ENCODE measurements at regions not wholly inside any gene's neighbourhood (a gene's known extent, or its start where the extent isn't known, plus 50 kb on each side); places are given as distances from the start of the nearest gene placed in this dataset.

DNA sequence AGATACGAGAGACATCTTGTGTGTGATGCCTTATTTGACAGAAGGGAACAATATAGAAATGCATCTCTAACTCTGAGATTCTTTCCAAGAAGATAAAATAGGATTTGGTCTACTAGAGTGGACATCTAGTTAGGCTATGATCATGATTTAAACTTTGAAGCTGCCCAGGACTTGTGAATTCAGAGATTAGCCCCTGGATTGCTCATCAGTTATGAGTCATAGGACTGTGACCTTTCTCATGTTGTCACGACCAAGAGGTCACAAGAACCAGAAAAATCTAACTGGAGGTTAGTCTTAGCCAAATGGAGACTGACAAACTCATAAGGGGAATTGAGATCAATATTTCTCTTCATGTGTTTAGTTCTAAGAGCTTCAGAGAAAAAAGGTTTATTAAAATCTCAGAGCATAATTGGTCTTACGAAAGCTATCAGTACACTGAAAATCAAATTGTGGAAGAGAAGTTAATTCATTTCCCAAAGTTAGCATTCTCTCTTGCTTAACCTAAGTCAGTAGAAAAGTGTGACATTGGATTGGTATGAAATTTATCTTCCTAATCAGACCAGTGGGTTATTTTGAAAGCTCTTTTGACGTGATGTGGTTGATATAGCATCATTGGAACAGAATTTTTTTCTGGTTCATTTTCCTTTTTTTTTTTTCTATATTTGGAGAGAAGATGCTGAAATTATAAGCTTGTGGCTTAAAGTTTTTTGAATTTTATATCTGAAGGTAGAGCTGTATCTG lies 245.7 kb downstream of the RNF144B start:
- no peaks in the 10 kb centered on the region for H3K36me3 ChIP-seq (ENCODE audit: insufficient read depth, low read length)
- no peaks in the 10 kb centered on the region for H3K4me1 ChIP-seq (ENCODE audit: insufficient read depth, low read length)
- H3K27ac Mint-ChIP-seq, result no peak overlapping the region
- H3K4me3 ChIP-seq (ENCODE audit: low read length), result no peak overlapping the region
- no peaks in the 10 kb centered on the region for H3K36me3 Mint-ChIP-seq (ENCODE audit: low read depth)
- no peak overlapping the region for H3K27ac ChIP-seq (ENCODE audit: low read depth in 1 of 2, low read length in 2 of 2)
- H3K9me3 ChIP-seq (ENCODE audit: control insufficient read depth in 1 of 2, insufficient read depth in 1 of 2, low read length in 2 of 2), result no peaks in the 10 kb centered on the region
- ChIA-PET CTCF (no interaction called here), POLR2A (no interaction called here)
- no peaks in the 10 kb centered on the region for H3K4me1 Mint-ChIP-seq (ENCODE audit: low read depth)
- TF ChIP-seq, protein P1, sequence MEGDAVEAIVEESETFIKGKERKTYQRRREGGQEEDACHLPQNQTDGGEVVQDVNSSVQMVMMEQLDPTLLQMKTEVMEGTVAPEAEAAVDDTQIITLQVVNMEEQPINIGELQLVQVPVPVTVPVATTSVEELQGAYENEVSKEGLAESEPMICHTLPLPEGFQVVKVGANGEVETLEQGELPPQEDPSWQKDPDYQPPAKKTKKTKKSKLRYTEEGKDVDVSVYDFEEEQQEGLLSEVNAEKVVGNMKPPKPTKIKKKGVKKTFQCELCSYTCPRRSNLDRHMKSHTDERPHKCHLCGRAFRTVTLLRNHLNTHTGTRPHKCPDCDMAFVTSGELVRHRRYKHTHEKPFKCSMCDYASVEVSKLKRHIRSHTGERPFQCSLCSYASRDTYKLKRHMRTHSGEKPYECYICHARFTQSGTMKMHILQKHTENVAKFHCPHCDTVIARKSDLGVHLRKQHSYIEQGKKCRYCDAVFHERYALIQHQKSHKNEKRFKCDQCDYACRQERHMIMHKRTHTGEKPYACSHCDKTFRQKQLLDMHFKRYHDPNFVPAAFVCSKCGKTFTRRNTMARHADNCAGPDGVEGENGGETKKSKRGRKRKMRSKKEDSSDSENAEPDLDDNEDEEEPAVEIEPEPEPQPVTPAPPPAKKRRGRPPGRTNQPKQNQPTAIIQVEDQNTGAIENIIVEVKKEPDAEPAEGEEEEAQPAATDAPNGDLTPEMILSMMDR (IDR thresholded peaks at IDR 0.05), result no peak
- ATAC-seq (ENCODE audit: poor library complexity) (no peak), DNase-seq (no peak)
- intact Hi-C loops (cut with DNase I, micrococcal nuclease), result no loop called here
- no peaks in the 10 kb centered on the region for H3K27me3 Mint-ChIP-seq
- H3K9me3 Mint-ChIP-seq, result no peaks in the 10 kb centered on the region
- no peak overlapping the region for H3K4me3 Mint-ChIP-seq
- H3K27me3 ChIP-seq (ENCODE audit: control insufficient read depth in 1 of 2, insufficient read depth in 2 of 2, low read length in 2 of 2), result peaks cover 0 to 3% of the 10 kb centered on the region in 2 experiments

DNA sequence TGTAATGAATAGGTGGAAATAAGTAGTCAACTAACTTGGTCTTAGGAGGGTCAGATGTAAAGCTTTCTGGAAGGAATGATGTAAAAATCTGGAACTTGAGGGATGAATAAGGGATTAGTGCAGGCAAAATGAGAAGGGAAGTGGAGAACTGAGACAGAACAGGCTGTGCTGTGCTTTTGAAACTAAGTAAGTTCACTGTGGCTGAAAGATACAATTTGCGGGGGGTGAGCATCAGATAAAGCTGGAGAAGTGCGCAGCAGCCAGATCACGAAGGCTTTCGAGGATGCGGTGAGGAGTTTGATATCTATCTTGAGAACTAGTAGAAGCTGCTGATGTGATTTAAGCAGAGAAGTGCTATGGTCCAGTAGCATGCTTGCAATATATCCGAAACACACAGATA lies 247.8 kb downstream of the RNF144B start:
- intact Hi-C loops (cut with DNase I, micrococcal nuclease), result no loop called here
- ATAC-seq (ENCODE audit: poor library complexity) (no peak), DNase-seq (no peak)
- peaks cover 0 to 3% of the 10 kb centered on the region in 2 experiments for H3K27me3 ChIP-seq (ENCODE audit: control insufficient read depth in 1 of 2, insufficient read depth in 2 of 2, low read length in 2 of 2)
- H3K4me1 ChIP-seq (ENCODE audit: insufficient read depth, low read length), result no peaks in the 10 kb centered on the region
- no peaks in the 10 kb centered on the region for H3K36me3 Mint-ChIP-seq (ENCODE audit: low read depth)
- ChIA-PET POLR2A (no interaction called here), CTCF (no interaction called here)
- H3K4me3 ChIP-seq (ENCODE audit: low read length), result no peak overlapping the region
- peaks cover 10% of the 10 kb centered on the region for H3K27me3 Mint-ChIP-seq
- no peak overlapping the region for H3K27ac ChIP-seq (ENCODE audit: low read depth in 1 of 2, low read length in 2 of 2)
- TF ChIP-seq, protein P1 (IDR thresholded peaks at IDR 0.05), result no peak
- H3K9me3 ChIP-seq (ENCODE audit: control insufficient read depth in 1 of 2, insufficient read depth in 1 of 2, low read length in 2 of 2), result no peaks in the 10 kb centered on the region
- no peaks in the 10 kb centered on the region for H3K4me1 Mint-ChIP-seq (ENCODE audit: low read depth)
- H3K27ac Mint-ChIP-seq, result no peak overlapping the region
- H3K9me3 Mint-ChIP-seq, result peaks cover 2% of the 10 kb centered on the region
- H3K36me3 ChIP-seq (ENCODE audit: insufficient read depth, low read length), result no peaks in the 10 kb centered on the region
- no peak overlapping the region for H3K4me3 Mint-ChIP-seq

DNA sequence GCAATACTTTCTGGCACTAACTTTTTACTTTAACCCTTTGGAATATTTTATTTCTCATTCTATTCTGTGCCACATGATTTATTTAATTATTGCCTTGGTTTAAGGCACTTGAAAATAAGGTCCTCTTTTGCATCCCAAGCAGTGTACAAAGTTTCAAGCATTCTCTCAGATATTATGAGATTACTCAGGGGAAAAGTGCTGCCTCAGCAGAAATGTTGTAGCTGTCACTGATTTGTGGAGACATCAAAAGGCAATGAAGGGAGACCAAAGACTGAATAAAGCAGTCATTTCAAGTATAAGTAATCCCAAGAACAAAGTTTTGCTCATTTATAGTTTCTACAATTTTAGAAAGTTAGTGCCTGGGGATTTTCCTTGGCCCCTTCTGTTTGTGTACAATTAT lies 253.0 kb downstream of the RNF144B start:
- no peaks in the 10 kb centered on the region for H3K36me3 Mint-ChIP-seq (ENCODE audit: low read depth)
- no peak for ATAC-seq (ENCODE audit: poor library complexity)
- H3K27ac Mint-ChIP-seq, result no peak overlapping the region
- DNase-seq, result no peak
- POLR2A ChIA-PET, result no interaction called here
- H3K27me3 Mint-ChIP-seq, result peaks cover 10% of the 10 kb centered on the region
- Histone ChIP-seq H3K27me3 (ENCODE audit: control insufficient read depth in 1 of 2, insufficient read depth in 2 of 2, low read length in 2 of 2) (peaks cover 0 to 3% of the 10 kb centered on the region in 2 experiments), H3K4me1 (ENCODE audit: insufficient read depth, low read length) (no peaks in the 10 kb centered on the region), H3K36me3 (ENCODE audit: insufficient read depth, low read length) (no peaks in the 10 kb centered on the region), H3K4me3 (ENCODE audit: low read length) (no peak overlapping the region), H3K27ac (ENCODE audit: low read depth in 1 of 2, low read length in 2 of 2) (no peak overlapping the region), H3K9me3 (ENCODE audit: control insufficient read depth in 1 of 2, insufficient read depth in 1 of 2, low read length in 2 of 2) (no peaks in the 10 kb centered on the region)
- TF ChIP-seq, protein P1 (IDR thresholded peaks at IDR 0.05), result no peak
- intact Hi-C loops (cut with DNase I, micrococcal nuclease), result no loop called here
- CTCF ChIA-PET, result no interaction called here
- H3K4me1 Mint-ChIP-seq (ENCODE audit: low read depth), result no peaks in the 10 kb centered on the region
- H3K9me3 Mint-ChIP-seq, result peaks cover 6% of the 10 kb centered on the region
- H3K4me3 Mint-ChIP-seq, result no peak overlapping the region

Data from CD4-positive, alpha-beta T cell (primary cell).